IMR-90 (cell line): ENCODE measurements at regions not wholly inside any gene's neighbourhood (a gene's known extent, or its start where the extent isn't known, plus 50 kb on each side); places are given as distances from the start of the nearest gene placed in this dataset.

Source experiments
- ATAC-seq: fragments of 200-7000 bp; cut with Tn5 transposase; 2 replicates; pipeline ENCODE4 v1.9.1; 2020; ENCODE audit warnings: low read depth, mild to moderate bottlenecking, moderate library complexity
- BruUV-seq: library from RNA; stranded (reverse); fragments of 400-500 nt; replicated peaks from 2 replicates; lab custom pipeline; 2021; lab: Mats Ljungman, UMichigan
- CTCF ChIA-PET: fragments of 300-600 bp; formaldehyde crosslinking; extraction: SDS; loops from one replicate; lab custom pipeline; 2021; ENCODE audit warnings: antibody characterized with exemption; lab: Yijun Ruan, JAX
- POLR2A ChIA-PET: fragments of 300-600 bp; sonication (Branson Sonifier 250); formaldehyde crosslinking; loops from one replicate; lab custom pipeline; 2022; ENCODE audit warnings: antibody characterized with exemption; ENCODE audit not compliant: unreplicated experiment; lab: Charles Lee
- DNase-seq: peaks from one replicate; pipeline ENCODE4 v3.0.0; 2013
- H2AFZ ChIP-seq: replicated peaks from 2 replicates; pipeline ENCODE3; 2013; ENCODE audit warnings: low read length, mild to moderate bottlenecking; ENCODE audit not compliant: poor library complexity
- H2AK5ac ChIP-seq: 2 replicates; pipeline ENCODE4 v1.6.1; 2013; ENCODE audit warnings: low read depth, low read length, inconsistent platforms
- H2AK9ac ChIP-seq: replicated peaks from 2 replicates; pipeline ENCODE3; 2013; ENCODE audit warnings: mild to moderate bottlenecking, low read depth, low read length, moderate library complexity; ENCODE audit not compliant: poor library complexity
- H2BK120ac ChIP-seq: 2 replicates; pipeline ENCODE4 v1.6.1; 2013; ENCODE audit warnings: low read depth, low read length, inconsistent platforms
- H2BK15ac ChIP-seq: 3 replicates; pipeline ENCODE4 v1.6.1; 2013; ENCODE audit warnings: low read depth, low read length, inconsistent platforms
- H2BK20ac ChIP-seq: 2 replicates; pipeline ENCODE4 v1.6.1; 2013; ENCODE audit warnings: low read depth, mild to moderate bottlenecking, inconsistent platforms, low read length, moderate library complexity
- H2BK5ac ChIP-seq: 2 replicates; pipeline ENCODE4 v1.6.1; 2013; ENCODE audit warnings: mild to moderate bottlenecking, low read depth, low read length, inconsistent platforms; ENCODE audit not compliant: poor library complexity, severe bottlenecking
- H3K14ac ChIP-seq: replicated peaks from 2 replicates; pipeline ENCODE4 v1.6.1; 2013; ENCODE audit warnings: low read depth, low read length, inconsistent platforms
- H3K18ac ChIP-seq: 2 replicates; pipeline ENCODE4 v1.6.1; 2013; ENCODE audit warnings: low read depth, low read length, control low read depth
- H3K23ac ChIP-seq: 2 replicates; pipeline ENCODE4 v1.6.1; 2013; ENCODE audit warnings: low read depth, low read length, inconsistent platforms
- H3K27ac ChIP-seq: 2 replicates; pipeline ENCODE4 v1.5.1; 2013; ENCODE audit warnings: mild to moderate bottlenecking, control low read depth, low read length; ENCODE audit not compliant: insufficient read depth
- H3K27me3 ChIP-seq: 2 replicates; pipeline ENCODE4 v1.6.1; 2013; ENCODE audit warnings: low read length; ENCODE audit not compliant: control insufficient read depth, insufficient read depth
- H3K36me3 ChIP-seq: 2 replicates; pipeline ENCODE4 v1.6.1; 2013; ENCODE audit warnings: low read length, mixed read lengths; ENCODE audit not compliant: control insufficient read depth, insufficient read depth
- H3K4ac ChIP-seq: 2 replicates; pipeline ENCODE4 v1.6.1; 2013; ENCODE audit warnings: low read depth, low read length, inconsistent platforms
- H3K4me1 ChIP-seq: 2 replicates; pipeline ENCODE4 v1.6.1; 2013; ENCODE audit warnings: low read length, mixed read lengths; ENCODE audit not compliant: control insufficient read depth, insufficient read depth
- H3K4me2 ChIP-seq: 2 replicates; pipeline ENCODE4 v1.6.1; 2013; ENCODE audit warnings: low read depth, mild to moderate bottlenecking, control low read depth, low read length, moderate library complexity
- H3K4me3 ChIP-seq: 2 replicates; pipeline ENCODE4 v1.5.1; 2013; ENCODE audit warnings: low read depth, mild to moderate bottlenecking, control low read depth, low read length, moderate library complexity; ENCODE audit not compliant: insufficient read depth
- H3K56ac ChIP-seq: 2 replicates; pipeline ENCODE4 v1.6.1; 2013; ENCODE audit warnings: low read length, inconsistent platforms; ENCODE audit not compliant: insufficient read depth; ENCODE audit errors: extremely low read depth
- H3K79me1 ChIP-seq, 2 experiments: 2 replicates each; pipeline ENCODE4 v1.6.1; 2013; ENCODE audit warnings: low read length in 2 of 2, inconsistent platforms in 1 of 2, low read depth in 1 of 2
- H3K9ac ChIP-seq: 2 replicates; pipeline ENCODE4 v1.6.1; 2013; ENCODE audit warnings: low read depth, low read length, control low read depth
- H3K9me1 ChIP-seq: 2 replicates; pipeline ENCODE4 v1.6.1; 2013; ENCODE audit warnings: low read length, inconsistent platforms; ENCODE audit not compliant: insufficient read depth
- H3K9me3 ChIP-seq: 2 replicates; pipeline ENCODE4 v1.6.1; 2013; ENCODE audit warnings: low read length; ENCODE audit not compliant: control insufficient read depth, insufficient read depth
- H4K20me1 ChIP-seq: 2 replicates; pipeline ENCODE4 v1.6.1; 2013; ENCODE audit warnings: low read length, inconsistent platforms; ENCODE audit not compliant: insufficient read depth
- H4K5ac ChIP-seq: 2 replicates; pipeline ENCODE4 v1.6.1; 2013; ENCODE audit warnings: mild to moderate bottlenecking, low read depth, low read length, control low read depth
- H4K8ac ChIP-seq, 2 experiments: 2 replicates each; pipeline ENCODE4 v1.6.1; 2013; ENCODE audit warnings: low read depth in 2 of 2, low read length in 2 of 2, control low read depth in 1 of 2, inconsistent platforms in 1 of 2
- H4K91ac ChIP-seq: 2 replicates; pipeline ENCODE4 v1.6.1; 2013; ENCODE audit warnings: low read depth, low read length, inconsistent platforms; ENCODE audit not compliant: insufficient read depth
- RAD21 ChIP-seq: IDR thresholded peaks from 2 replicates; pipeline ENCODE4 v1.6.1; 2012; ENCODE audit warnings: low read length, improper control_type of control experiment
- SMC3 ChIP-seq: fragments of 150-350 bp; IDR thresholded peaks from 2 replicates; pipeline ENCODE4 v1.6.1; 2016; ENCODE audit warnings: low read depth, mild to moderate bottlenecking, antibody characterized with exemption, low read length, moderate library complexity
- WGBS, 2 experiments: methylation state at CpG; one replicate each; pipeline versions ENCODE4 v1.1.5 to v1.1.7; 2013; ENCODE audit warnings: missing lambda C conversion rate in 2 of 2; ENCODE audit not compliant: insufficient read length in 1 of 2; ENCODE audit errors: extremely low coverage in 2 of 2; 5-methylcytosine and 5-hydroxymethylcytosine counted together
- dilution Hi-C: fragments of 300-500 bp; cut with HindIII; formaldehyde crosslinking; loops from one replicate; pipeline ENCODE4 v1.14.3; 2018; ENCODE audit warnings: low sequenced_read_pairs; ENCODE audit not compliant: unreplicated experiment
- in situ Hi-C: fragments of 300-500 bp; cut with MboI; formaldehyde crosslinking; loops from 3 replicates; pipeline ENCODE4 v1.14.3; 2019; ENCODE audit warnings: low sequenced_read_pairs, inconsistent platforms, mixed read lengths
- intact Hi-C: fragments of 100-400 bp; cut with micrococcal nuclease; formaldehyde crosslinking; loops from 2 replicates; pipeline ENCODE4 v1.10.0; 2022

- no peak for ATAC-seq
- no CpG with 5 or more reads among the region's 1 CpG for WGBS, 2 experiments
- BruUV-seq = no TSS peak
These were observed 97.1 kb upstream of the GNAO1 start for GRCh38 chr16:56094231-56094630.

More at GRCh38 chr16:56094231-56094630, 97.1 kb upstream of the GNAO1 start:
- no peak overlapping the region for H2AK5ac ChIP-seq
- no peak overlapping the region for H3K4ac ChIP-seq
- no peak overlapping the region for H2AK9ac ChIP-seq
- H3K18ac ChIP-seq = no peak overlapping the region
- TF ChIP-seq SMC3 (no peak), RAD21 (no peak)
- H2AFZ ChIP-seq = no peak overlapping the region
- no peak overlapping the region for H2BK15ac ChIP-seq
- H4K20me1 ChIP-seq = no peaks in the 10 kb centered on the region
- DNase-seq = no peak
- H3K4me3 ChIP-seq = no peak overlapping the region
- no peak overlapping the region for H3K27ac ChIP-seq
- intact Hi-C loops (no loop called here), dilution Hi-C loops (no loop called here), in situ Hi-C loops (no loop called here)
- no peaks in the 10 kb centered on the region for H3K27me3 ChIP-seq
- H3K9me3 ChIP-seq = no peaks in the 10 kb centered on the region
- no peaks in the 10 kb centered on the region for H3K4me1 ChIP-seq
- H3K56ac ChIP-seq = no peak overlapping the region
- no peak overlapping the region for H4K91ac ChIP-seq
- H3K79me1 ChIP-seq = no peaks in the 10 kb centered on the region
- H3K9ac ChIP-seq = no peak overlapping the region
- no peak overlapping the region for H2BK120ac ChIP-seq
- no peak overlapping the region for H3K4me2 ChIP-seq
- POLR2A ChIA-PET = no interaction called here
- no peak overlapping the region for H4K5ac ChIP-seq
- CTCF ChIA-PET = no interaction called here
- no peaks in the 10 kb centered on the region for H3K36me3 ChIP-seq
- no peak overlapping the region for H2BK5ac ChIP-seq
- no peak overlapping the region for H3K23ac ChIP-seq
- no peak overlapping the region for H3K14ac ChIP-seq
- no peak overlapping the region for H4K8ac ChIP-seq
- H3K9me1 ChIP-seq = no peaks in the 10 kb centered on the region
- no peak overlapping the region for H2BK20ac ChIP-seq
